GM23338 (cell line): ENCODE measurements at regions not wholly inside any gene's neighbourhood (a gene's known extent, or its start where the extent isn't known, plus 50 kb on each side); places are given as distances from the start of the nearest gene placed in this dataset.
A peak's percentile ranks its signal among the peaks of the same experiment; 100 is the strongest.

ENCODE experiments used
- ATAC-seq: fragments of 200-7000 bp; cut with Tn5 transposase; 3 replicates; pipeline ENCODE4 v1.9.1; 2020
- DNase-seq: peaks from one replicate; pipeline ENCODE4 v3.0.0-alpha.2; 2015; ENCODE audit warnings: low spot score
- H2AFZ ChIP-seq: fragments of 200-600 bp; sonication (generic); 2 replicates; pipeline ENCODE4 v1.8.0; 2016; ENCODE audit warnings: antibody characterized with exemption, mild to moderate bottlenecking, moderate library complexity
- H3F3A ChIP-seq: fragments of 200-600 bp; sonication (generic); replicated peaks from 2 replicates; pipeline ENCODE4 v1.8.0; 2017; ENCODE audit warnings: antibody characterized with exemption, mixed run types, low read depth
- H3K27ac ChIP-seq: fragments of 200-600 bp; sonication (generic); 2 replicates; pipeline ENCODE4 v1.6.1; 2016; ENCODE audit warnings: low read depth
- H3K27me3 ChIP-seq: fragments of 200-600 bp; sonication (generic); 2 replicates; pipeline ENCODE4 v1.8.0; 2016; ENCODE audit warnings: mild to moderate bottlenecking, mixed run types, moderate library complexity; ENCODE audit not compliant: insufficient read depth
- H3K36me3 ChIP-seq: fragments of 200-600 bp; sonication (generic); 2 replicates; pipeline ENCODE4 v1.8.0; 2016; ENCODE audit warnings: mild to moderate bottlenecking; ENCODE audit not compliant: insufficient read depth
- H3K4me1 ChIP-seq: fragments of 200-600 bp; sonication (generic); 2 replicates; pipeline ENCODE4 v1.8.0; 2016; ENCODE audit warnings: mild to moderate bottlenecking, moderate library complexity; ENCODE audit not compliant: insufficient read depth
- H3K4me2 ChIP-seq: fragments of 200-600 bp; sonication (generic); 2 replicates; pipeline ENCODE4 v1.7.1; 2017; ENCODE audit warnings: mixed run types
- H3K4me3 ChIP-seq: fragments of 200-600 bp; sonication (generic); 2 replicates; pipeline ENCODE4 v1.6.1; 2016; ENCODE audit warnings: mixed run types
- H3K79me2 ChIP-seq: fragments of 200-600 bp; sonication (generic); replicated peaks from 2 replicates; pipeline ENCODE4 v1.8.0; 2017; ENCODE audit warnings: mild to moderate bottlenecking; ENCODE audit not compliant: insufficient read depth
- H3K9me2 ChIP-seq: fragments of 200-600 bp; sonication (generic); 2 replicates; pipeline ENCODE4 v1.8.0; 2017; ENCODE audit not compliant: insufficient read depth
- H4K20me1 ChIP-seq: fragments of 200-600 bp; sonication (generic); replicated peaks from 2 replicates; pipeline ENCODE4 v1.8.0; 2017; ENCODE audit warnings: mild to moderate bottlenecking; ENCODE audit not compliant: insufficient read depth
- H3K27ac Mint-ChIP-seq: 2 replicates; pipeline ENCODE4 v1.8.0; 2020; ENCODE audit warnings: inconsistent platforms, mild to moderate bottlenecking, moderate library complexity, mixed read lengths
- H3K27me3 Mint-ChIP-seq: 3 replicates; pipeline ENCODE4 v1.8.0; 2022; ENCODE audit warnings: low read depth, mild to moderate bottlenecking, moderate library complexity, mixed read lengths, inconsistent platforms; ENCODE audit not compliant: insufficient read depth, poor library complexity
- H3K36me3 Mint-ChIP-seq: 3 replicates; pipeline ENCODE4 v1.8.0; 2021; ENCODE audit warnings: low read depth, mild to moderate bottlenecking, inconsistent platforms, moderate library complexity, mixed read lengths
- H3K4me1 Mint-ChIP-seq: 3 replicates; pipeline ENCODE4 v1.8.0; 2020; ENCODE audit warnings: mild to moderate bottlenecking, inconsistent platforms, mixed read lengths
- H3K4me3 Mint-ChIP-seq: 3 replicates; pipeline ENCODE4 v1.8.0; 2021; ENCODE audit warnings: moderate library complexity, mild to moderate bottlenecking, inconsistent platforms, mixed read lengths
- H3K9me3 Mint-ChIP-seq: 3 replicates; pipeline ENCODE4 v1.8.0; 2020; ENCODE audit warnings: moderate library complexity, mild to moderate bottlenecking, inconsistent platforms, mixed read lengths
- CREB1 ChIP-seq: fragments of 250-450 bp; sonication (Bioruptor Pico); IDR thresholded peaks from 2 replicates; pipeline ENCODE4 v1.5.0; 2020; ENCODE audit warnings: low read depth, mild to moderate bottlenecking, moderate library complexity
- EZH2 ChIP-seq: fragments of 200-600 bp; sonication (generic); IDR thresholded peaks from one replicate; pipeline ENCODE4 v1.8.0; 2017; ENCODE audit warnings: antibody characterized with exemption, mild to moderate bottlenecking, low read depth; ENCODE audit not compliant: unreplicated experiment
- JUNB ChIP-seq: IDR thresholded peaks from one replicate; pipeline ENCODE4 v1.6.1; 2016; ENCODE audit warnings: antibody characterized with exemption; ENCODE audit not compliant: unreplicated experiment
- STAT1 ChIP-seq: IDR thresholded peaks from one replicate; pipeline ENCODE4 v1.6.1; 2016; ENCODE audit warnings: antibody characterized with exemption; ENCODE audit not compliant: unreplicated experiment
- ZNF114 ChIP-seq: fragments of 250-450 bp; sonication (Bioruptor Pico); IDR thresholded peaks from 2 replicates; pipeline ENCODE4 v1.5.0; 2020; ENCODE audit warnings: mild to moderate bottlenecking, moderate library complexity
- ZNF331 ChIP-seq: fragments of 250-450 bp; sonication (Bioruptor Pico); IDR thresholded peaks from 2 replicates; pipeline ENCODE4 v1.5.0; 2020; ENCODE audit warnings: low read depth, mild to moderate bottlenecking, moderate library complexity
- ZNF462 ChIP-seq: fragments of 250-450 bp; sonication (Bioruptor Pico); IDR thresholded peaks from 2 replicates; pipeline ENCODE4 v1.5.0; 2020; ENCODE audit warnings: mild to moderate bottlenecking, moderate library complexity
- TF ChIP-seq, protein P1 (sequence below), 2 experiments: fragments of 200-600 bp in 1 of 2; sonication (generic) in 1 of 2; conservative IDR thresholded peaks; 2 replicates each; pipeline versions ENCODE4 v1.5.1 to v1.6.1; 2016 to 2017; ENCODE audit warnings: antibody characterized with exemption in 2 of 2, low read depth in 2 of 2, mild to moderate bottlenecking in 2 of 2, moderate library complexity in 1 of 2
- TF ChIP-seq, protein P2 (sequence below): IDR thresholded peaks from 2 replicates; pipeline ENCODE4 v1.6.1; 2016; ENCODE audit warnings: antibody characterized with exemption

- peaks cover 23% of the 10 kb centered on the region for H3K4me1 Mint-ChIP-seq
- peak; percentile 19; the same call in 2 of the 3 replicates for ATAC-seq
- peaks cover 9% of the 10 kb centered on the region for H3K27me3 Mint-ChIP-seq
These were observed 256.9 kb downstream of the GPATCH2 start for GRCh38 chr1:217373761-217374701.

DNA sequence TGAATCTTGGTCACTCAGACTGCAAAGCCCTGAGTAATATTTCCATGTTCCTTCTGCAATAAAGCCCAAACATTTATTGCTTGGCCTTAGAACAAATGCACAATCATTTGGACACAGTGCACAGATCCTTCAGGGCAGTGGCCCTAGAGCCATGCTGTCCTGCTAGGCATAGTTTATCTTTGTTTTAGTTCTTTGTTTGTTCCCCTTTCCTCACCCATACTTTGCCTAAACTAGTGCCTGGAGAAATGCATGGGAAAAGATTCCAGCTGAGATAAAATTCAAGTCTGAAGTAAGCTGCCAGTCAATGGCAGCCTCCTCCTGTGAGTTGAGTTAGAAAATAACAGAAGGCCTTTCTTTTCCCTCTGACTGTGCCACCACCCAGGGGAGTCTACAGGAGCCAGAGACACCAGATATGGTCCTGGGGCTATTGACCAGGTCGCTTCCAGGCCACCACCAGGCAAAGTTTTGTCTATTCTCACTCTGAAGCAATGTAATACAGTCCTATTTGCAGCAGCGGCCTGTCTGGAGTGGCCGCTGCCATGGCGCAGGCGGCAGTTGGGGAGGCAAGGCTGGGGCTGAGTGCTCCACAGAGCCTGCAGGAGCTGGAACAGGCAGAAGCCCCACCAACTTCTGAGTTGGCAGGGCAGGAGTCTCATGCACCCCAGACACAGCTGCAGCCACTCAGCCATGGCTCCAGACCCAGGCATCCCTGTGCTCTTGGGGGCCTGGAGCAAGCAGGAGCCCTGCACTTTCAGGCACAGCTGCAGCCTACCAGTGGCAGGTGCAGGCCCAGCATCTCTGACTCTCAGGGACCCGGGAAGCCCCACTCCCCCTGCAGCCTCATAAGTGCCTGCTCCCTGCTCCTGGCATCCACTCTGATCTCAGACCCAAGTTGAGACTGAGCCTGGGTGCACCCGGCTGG is 258.6 kb downstream of the GPATCH2 start:
- Histone ChIP-seq H3K27me3 (peaks cover 22% of the 10 kb centered on the region; the same call in 1 of the 2 replicates), H3K27ac (no peak overlapping the region), H3K36me3 (no peaks in the 10 kb centered on the region), H2AFZ (no peak overlapping the region), H3K4me1 (peaks cover 8% of the 10 kb centered on the region), H3K4me2 (peak overlapping the region; percentile 51; the same call in 1 of the 2 replicates), H4K20me1 (no peaks in the 10 kb centered on the region), H3K4me3 (no peak overlapping the region), H3K79me2 (no peaks in the 10 kb centered on the region), H3F3A (no peaks in the 10 kb centered on the region), H3K9me2 (0 out of 2 replicates have a peak, but pooled peaks cover 3% of the 10 kb centered on the region)
- Mint-ChIP-seq H3K27ac (no peak overlapping the region), H3K27me3 (peaks cover 9% of the 10 kb centered on the region), H3K4me3 (no peak overlapping the region), H3K9me3 (peaks cover 27% of the 10 kb centered on the region), H3K36me3 (peaks cover 23% of the 10 kb centered on the region), H3K4me1 (peaks cover 23% of the 10 kb centered on the region)
- DNase-seq (no peak), ATAC-seq (no peak)
- TF ChIP-seq EZH2, result no peak
- TF ChIP-seq ZNF331, result no peak
- TF ChIP-seq JUNB, result no peak
- TF ChIP-seq ZNF114 (CRISPR knock-in tag), result no peak
- TF ChIP-seq, protein P1, sequence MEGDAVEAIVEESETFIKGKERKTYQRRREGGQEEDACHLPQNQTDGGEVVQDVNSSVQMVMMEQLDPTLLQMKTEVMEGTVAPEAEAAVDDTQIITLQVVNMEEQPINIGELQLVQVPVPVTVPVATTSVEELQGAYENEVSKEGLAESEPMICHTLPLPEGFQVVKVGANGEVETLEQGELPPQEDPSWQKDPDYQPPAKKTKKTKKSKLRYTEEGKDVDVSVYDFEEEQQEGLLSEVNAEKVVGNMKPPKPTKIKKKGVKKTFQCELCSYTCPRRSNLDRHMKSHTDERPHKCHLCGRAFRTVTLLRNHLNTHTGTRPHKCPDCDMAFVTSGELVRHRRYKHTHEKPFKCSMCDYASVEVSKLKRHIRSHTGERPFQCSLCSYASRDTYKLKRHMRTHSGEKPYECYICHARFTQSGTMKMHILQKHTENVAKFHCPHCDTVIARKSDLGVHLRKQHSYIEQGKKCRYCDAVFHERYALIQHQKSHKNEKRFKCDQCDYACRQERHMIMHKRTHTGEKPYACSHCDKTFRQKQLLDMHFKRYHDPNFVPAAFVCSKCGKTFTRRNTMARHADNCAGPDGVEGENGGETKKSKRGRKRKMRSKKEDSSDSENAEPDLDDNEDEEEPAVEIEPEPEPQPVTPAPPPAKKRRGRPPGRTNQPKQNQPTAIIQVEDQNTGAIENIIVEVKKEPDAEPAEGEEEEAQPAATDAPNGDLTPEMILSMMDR (conservative IDR thresholded peaks at IDR 0.05; ENCODE audit: low read depth in 2 of 2), result no peak
- TF ChIP-seq ZNF462 (CRISPR knock-in tag), result no peak

More at GRCh38 chr1:217373761-217374701, 256.9 kb downstream of the GPATCH2 start:
- Histone ChIP-seq H3K4me2 (peak overlapping the region; percentile 11; the same call in 1 of the 2 replicates), H3K27ac (no peak overlapping the region), H4K20me1 (no peaks in the 10 kb centered on the region), H3K4me1 (peaks cover 7% of the 10 kb centered on the region), H3K79me2 (no peaks in the 10 kb centered on the region), H3K27me3 (peaks cover 16% of the 10 kb centered on the region; the same call in 1 of the 2 replicates), H3K36me3 (no peaks in the 10 kb centered on the region), H3K4me3 (no peak overlapping the region), H3F3A (no peaks in the 10 kb centered on the region), H3K9me2 (0 out of 2 replicates have a peak, but pooled peaks cover 3% of the 10 kb centered on the region), H2AFZ (no peak overlapping the region)
- H3K36me3 Mint-ChIP-seq, result peaks cover 40% of the 10 kb centered on the region
- H3K4me3 Mint-ChIP-seq, result no peak overlapping the region
- TF ChIP-seq JUNB (peak; percentile 40), STAT1 (no peak), CREB1 (no peak)
- TF ChIP-seq, protein P2, sequence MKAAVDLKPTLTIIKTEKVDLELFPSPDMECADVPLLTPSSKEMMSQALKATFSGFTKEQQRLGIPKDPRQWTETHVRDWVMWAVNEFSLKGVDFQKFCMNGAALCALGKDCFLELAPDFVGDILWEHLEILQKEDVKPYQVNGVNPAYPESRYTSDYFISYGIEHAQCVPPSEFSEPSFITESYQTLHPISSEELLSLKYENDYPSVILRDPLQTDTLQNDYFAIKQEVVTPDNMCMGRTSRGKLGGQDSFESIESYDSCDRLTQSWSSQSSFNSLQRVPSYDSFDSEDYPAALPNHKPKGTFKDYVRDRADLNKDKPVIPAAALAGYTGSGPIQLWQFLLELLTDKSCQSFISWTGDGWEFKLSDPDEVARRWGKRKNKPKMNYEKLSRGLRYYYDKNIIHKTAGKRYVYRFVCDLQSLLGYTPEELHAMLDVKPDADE, result no peak
- DNase-seq, result peak; percentile 38
- H3K9me3 Mint-ChIP-seq, result peaks cover 43% of the 10 kb centered on the region
- H3K27ac Mint-ChIP-seq, result no peak overlapping the region
